Endothelial cell of hepatic sinusoid (primary cell): ENCODE measurements at regions not wholly inside any gene's neighbourhood (a gene's known extent, or its start where the extent isn't known, plus 50 kb on each side); places are given as distances from the start of the nearest gene placed in this dataset.
"Not testable (repeated sequence)": the region's sequence is repeated elsewhere in the genome, so short reads cannot be mapped to it uniquely, and the experiment has no call there.

Source experiments
- in situ Hi-C: cut with HindIII; loops from 2 replicates; pipeline ENCODE4 v1.10.0; 2017; ENCODE audit warnings: low sequenced_read_pairs

- in situ Hi-C loops = no loop called here
These were observed 132.4 kb upstream of the ZC3H12C start for GRCh38 chr11:109960831-109961230.

- in situ Hi-C loops = no loop called here
These were observed 131.9 kb upstream of the ZC3H12C start for GRCh38 chr11:109961261-109961660.

- in situ Hi-C loops = no loop called here
These were observed 130.1 kb upstream of the ZC3H12C start for GRCh38 chr11:109963101-109963500.

DNA sequence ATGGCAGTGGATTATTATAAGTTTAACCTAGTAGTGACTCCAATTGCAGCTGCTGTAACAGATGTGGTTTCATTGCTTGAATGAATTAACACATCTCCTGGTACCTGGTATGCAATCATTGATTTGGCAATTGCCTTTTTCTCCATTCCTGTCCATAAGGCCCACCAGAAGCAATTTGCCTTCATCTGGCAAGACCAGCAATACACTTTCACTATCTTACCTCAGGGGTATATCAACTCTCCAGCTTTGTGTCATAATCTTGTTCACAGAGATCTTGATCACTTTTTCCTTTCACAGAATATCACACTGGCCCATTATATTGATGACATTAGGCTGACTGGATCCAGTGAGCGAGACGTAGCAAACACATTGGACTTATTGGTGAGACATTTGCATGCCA lies 128.7 kb upstream of the ZC3H12C start:
- in situ Hi-C loops = no loop called here

DNA sequence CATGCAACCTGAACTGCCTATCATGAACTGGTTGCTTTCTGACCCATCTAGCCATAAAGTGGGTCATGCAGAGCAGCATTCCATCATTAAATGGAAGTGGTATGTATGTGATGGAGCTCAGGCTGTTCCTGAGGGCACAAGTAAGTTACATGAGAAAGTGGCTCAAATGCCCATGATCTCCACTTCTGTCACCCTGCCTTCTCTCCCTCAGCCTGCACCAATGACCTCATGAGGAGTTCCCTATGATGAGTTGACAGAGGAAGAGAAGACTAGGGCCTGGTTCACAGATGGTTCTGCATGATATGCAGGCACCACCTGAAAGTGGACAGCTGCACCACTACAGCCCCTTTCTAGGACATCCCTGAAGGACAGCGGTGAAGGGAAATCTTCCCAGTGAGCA lies 127.7 kb upstream of the ZC3H12C start:
- in situ Hi-C loops = not testable (repeated sequence)

DNA sequence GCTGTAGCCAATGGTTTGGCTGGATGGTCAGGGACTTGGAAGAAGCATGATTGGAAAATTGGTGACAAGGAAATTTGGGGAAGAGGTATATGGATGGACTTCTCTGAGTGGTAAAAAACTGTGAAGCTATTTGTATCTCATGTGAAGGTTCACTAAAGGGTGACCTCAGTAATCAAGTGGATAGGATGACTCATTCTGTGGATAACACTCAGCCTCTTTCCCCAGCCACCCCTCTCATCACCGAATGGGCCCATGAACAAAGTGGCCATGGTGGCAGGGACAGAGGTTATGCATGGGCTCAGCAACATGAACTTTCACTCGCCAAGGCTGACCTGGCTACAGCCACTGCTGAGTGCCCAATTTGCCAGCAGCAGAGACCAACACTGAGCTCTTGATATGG lies 127.3 kb upstream of the ZC3H12C start:
- in situ Hi-C loops = not testable (repeated sequence)

DNA sequence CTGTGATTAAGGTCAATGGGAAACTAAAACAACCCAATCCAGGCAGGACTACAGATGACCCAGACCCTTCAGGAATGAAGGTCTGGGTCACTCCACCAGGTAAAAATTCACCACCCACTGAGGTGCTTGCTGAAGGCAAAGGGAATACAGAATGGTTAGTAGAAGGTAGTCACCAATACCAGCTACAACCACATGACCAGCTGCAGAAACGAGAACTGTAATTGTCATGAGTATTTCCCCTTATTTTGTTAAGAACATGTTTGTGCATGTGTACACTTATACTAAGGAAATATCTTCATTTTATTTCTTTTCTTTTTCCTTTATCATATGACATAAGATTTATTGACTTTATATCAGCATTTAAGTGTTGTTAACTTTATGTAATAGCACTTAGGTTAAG lies 126.1 kb upstream of the ZC3H12C start:
- in situ Hi-C loops = not testable (repeated sequence)

DNA sequence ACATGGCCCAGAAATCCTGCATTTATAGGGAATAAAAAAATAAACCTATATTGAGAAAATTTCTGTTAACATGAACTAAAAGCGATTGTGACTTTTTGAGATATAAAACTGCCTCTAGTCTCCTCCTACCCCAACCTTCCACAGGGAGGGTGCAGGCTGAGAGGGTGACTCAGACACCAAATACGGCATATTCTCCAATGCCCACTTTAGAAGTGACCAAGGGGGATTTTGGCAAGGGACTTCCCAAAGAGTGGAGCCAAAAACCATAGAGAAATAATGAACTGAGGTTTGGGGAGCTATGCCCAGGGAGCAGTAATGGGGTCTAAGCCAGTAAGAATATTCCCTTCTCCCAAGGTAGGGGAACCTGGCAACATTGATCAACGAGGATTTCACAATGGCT lies 124.9 kb upstream of the ZC3H12C start:
- in situ Hi-C loops = no loop called here

DNA sequence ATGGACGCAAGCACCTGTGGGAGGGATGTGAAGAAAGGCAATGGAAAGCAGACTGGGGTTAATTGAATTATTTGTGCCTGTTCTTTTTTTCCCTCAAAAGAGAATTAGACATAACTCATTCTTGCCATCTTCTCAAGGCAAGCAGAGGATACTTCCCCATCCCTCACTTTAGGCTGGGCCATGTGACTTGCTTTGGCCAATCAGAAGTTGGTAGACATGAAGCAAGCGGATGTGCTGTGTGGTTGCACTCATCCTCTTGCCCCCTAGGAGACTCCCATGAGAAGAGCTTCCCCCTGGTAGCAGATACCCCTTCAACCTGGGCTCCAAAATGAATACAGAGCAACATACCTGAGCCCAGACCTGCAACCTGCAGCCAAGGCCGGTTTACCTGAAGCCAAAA lies 124.4 kb upstream of the ZC3H12C start:
- in situ Hi-C loops = no loop called here

GRCh38 chr11:109970516-109971183 lies 122.5 kb upstream of the ZC3H12C start:
- in situ Hi-C loops = no loop called here

DNA sequence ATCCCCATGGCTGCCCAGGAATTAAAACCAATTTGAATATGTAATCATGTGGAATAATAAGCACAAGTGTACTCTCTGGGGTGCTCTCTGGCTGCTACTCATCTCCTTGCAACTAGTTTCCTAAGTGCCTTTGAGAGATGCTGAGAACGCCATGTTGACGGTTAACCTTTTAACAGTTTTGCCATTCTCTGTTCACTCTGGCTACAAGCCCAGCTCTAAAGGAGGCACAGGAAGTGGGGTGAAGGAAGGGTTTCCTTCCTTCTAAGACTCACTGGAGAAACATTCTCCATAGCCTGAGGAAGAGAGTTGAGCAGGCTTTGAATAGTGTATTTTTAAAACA lies 122.0 kb upstream of the ZC3H12C start:
- in situ Hi-C loops = no loop called here

DNA sequence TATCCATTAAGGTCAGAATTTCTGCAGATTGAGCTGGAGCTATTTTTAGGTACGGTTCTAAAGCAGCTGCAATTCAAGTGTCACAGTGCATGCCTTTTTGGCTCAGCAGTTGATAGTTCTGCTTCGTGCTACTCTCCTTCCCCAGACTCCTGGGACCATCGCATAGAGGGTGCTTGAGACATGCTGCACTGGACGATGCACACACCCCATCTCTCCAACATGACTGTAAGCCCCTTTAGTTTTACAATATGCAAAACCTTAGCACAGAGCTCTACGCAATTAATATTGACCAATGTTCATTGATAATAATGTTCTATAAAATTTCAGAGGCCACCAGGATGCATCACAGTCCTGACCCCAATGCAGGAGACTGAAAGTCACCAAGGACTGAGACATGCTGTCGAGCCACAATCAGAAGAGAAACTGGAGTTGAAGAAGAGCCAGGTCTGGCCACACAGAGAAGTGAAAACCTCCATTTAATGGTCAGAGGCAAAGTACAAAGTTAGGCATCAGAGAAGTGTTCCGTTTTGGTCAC lies 120.9 kb upstream of the ZC3H12C start:
- in situ Hi-C loops = no loop called here

DNA sequence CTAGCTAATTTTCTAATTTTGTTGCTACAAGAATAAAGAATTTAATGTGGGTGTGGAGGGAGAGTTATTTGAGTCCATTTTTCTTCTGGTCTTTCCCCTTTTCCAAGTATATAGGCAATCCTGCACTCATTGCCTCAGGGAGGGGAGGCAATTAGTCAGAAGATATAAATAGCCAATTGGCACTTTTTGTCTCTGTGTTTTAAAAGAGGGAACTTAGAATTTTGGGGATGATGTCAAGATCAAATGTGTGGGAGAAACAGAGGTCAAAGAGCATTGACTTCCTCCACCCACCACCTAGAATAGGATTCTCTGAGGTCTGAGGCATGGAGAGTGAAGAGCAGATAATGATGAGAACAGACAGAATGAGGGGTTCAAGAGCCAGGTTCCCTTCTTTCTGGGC lies 120.3 kb upstream of the ZC3H12C start:
- in situ Hi-C loops = no loop called here

DNA sequence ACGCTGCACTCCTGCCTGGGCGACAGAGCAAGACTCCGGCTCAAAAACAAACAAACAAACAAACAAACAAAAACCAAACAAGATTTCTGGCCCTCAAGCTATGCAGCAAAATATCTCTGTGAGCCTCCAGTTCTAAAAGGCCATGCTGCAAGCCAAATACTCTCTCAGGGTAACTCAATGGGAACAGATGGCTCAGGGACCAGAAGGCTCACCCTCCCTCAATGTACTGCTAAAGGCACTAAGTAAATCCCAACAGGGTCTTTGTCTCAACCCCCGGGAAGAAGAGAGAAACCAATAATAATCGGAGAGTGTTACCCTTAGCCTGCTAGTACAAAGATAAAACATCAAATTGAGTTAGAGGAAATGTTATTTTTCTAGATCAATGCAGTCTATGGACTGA lies 119.7 kb upstream of the ZC3H12C start:
- in situ Hi-C loops = no loop called here

DNA sequence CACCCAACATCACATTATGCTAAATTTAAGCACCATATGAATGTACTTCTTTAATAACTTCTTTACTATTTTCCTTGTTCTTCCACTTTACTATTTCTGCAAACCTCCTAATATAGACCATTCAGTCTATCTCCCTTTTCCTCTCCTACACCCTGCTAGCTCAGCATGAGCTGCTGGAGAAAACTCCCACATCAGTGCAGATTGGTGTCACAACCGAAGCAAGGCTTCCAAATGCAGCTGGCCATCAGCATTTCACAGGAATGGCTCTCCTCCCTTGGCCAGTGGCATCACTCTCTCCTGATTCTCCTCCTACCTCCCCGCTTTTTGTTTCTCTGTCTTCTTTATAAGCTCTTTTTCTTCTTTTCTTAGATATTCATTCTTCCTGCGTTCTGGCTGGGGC lies 118.7 kb upstream of the ZC3H12C start:
- in situ Hi-C loops = no loop called here

DNA sequence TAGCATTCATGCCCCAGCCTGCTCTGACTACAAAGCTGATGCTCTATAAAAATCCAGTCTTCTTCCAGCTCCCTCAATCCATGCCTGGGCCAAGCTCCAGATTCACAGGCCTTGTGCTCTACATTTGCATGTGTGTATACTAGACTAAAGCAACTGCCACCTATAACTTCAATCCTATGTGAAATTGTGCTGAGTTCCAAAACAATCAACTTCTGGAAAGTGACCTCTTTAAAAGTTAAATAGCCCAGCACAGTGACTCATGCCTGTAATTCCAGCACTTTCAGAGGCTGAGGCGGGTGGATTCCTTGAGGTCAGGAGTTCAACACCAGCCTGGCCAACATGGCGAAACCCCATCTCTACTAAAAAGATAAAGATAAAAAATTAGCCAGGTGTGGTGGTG lies 114.3 kb upstream of the ZC3H12C start:
- in situ Hi-C loops = no loop called here

- in situ Hi-C loops = loop anchor here (5.0 kb wide), 1 partner anchor 46 kb away; no protein-coding TSS in a partner anchor
These were observed 112.1 kb upstream of the ZC3H12C start for GRCh38 chr11:109981031-109981636.

- in situ Hi-C loops = loop anchor here (5.0 kb wide), 1 partner anchor 44 kb away; no protein-coding TSS in a partner anchor
These were observed 109.8 kb upstream of the ZC3H12C start for GRCh38 chr11:109983358-109983757.

DNA sequence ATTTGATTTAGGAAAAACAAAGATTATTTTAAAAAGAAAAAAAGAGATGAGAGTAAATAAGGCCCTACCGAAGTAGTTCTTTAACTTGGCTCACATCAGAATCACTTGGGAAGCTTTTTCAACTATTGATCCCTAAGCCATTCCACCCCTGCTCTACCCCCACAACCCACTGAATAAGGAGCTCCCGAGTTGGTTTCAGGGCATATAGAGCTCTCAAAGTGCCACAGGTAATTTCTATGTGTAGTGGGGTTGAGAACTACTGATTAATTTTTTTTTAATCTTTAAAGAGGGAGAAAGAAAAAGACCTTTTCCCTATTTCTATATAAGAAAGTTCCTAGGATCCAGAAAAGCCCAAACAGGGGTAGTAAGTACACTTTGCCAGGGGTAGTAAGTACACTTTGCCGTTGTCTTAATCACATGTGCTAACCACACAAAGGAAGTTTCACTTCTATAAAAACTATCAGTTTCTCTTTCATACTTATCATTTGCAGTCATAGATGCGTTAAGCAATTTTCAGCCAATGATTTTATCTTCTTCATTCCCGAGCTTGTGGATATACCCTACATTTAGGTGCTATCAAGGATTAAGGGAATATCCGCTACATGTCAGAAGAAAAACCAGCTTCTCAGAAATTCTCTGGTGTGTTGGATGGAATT lies 108.4 kb upstream of the ZC3H12C start:
- in situ Hi-C loops = loop anchor here (5.0 kb wide), 1 partner anchor 43 kb away; no protein-coding TSS in a partner anchor

DNA sequence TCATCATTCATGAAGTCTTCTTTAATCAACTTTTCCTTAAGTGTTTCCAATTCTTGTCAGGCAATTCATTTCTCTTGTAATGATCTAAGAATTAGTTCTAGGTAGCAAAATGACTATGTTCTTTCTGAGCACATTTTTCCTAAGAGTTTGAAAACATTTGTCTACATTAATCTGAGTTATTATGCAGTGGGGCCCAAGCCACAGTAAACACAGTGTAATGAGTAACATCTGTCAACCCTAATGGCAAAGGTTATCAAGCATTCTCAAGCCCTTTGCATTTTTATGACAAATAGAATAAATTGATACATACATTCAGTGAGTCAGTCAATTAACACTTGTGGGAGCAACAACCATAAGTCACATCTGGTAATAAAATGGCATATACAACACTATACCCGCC lies 106.7 kb upstream of the ZC3H12C start:
- in situ Hi-C loops = no loop called here

- in situ Hi-C loops = no loop called here
These were observed 101.4 kb upstream of the ZC3H12C start for GRCh38 chr11:109991835-109992234.

GRCh38 chr11:109993786-109994185 lies 99.4 kb upstream of the ZC3H12C start:
- in situ Hi-C loops = no loop called here
